Neural progenitor cell (in vitro differentiated cells): ENCODE measurements at regions not wholly inside any gene's neighbourhood (a gene's known extent, or its start where the extent isn't known, plus 50 kb on each side); places are given as distances from the start of the nearest gene placed in this dataset.

ENCODE experiments used
- DNase-seq: peaks from one replicate; pipeline ENCODE4 v3.0.0-alpha.2; 2016; ENCODE audit warnings: low spot score
- H2AFZ ChIP-seq: fragments of 200-600 bp; sonication (generic); replicated peaks from 2 replicates; pipeline ENCODE4 v1.6.1; 2016; ENCODE audit warnings: antibody characterized with exemption
- H3F3A ChIP-seq: fragments of 200-600 bp; sonication (generic); 2 replicates; pipeline ENCODE4 v1.6.1; 2016; ENCODE audit warnings: antibody characterized with exemption, low read depth
- H3K27ac ChIP-seq: fragments of 200-600 bp; sonication (generic); 2 replicates; pipeline ENCODE4 v1.5.1; 2016; ENCODE audit warnings: mild to moderate bottlenecking
- H3K27me3 ChIP-seq: fragments of 200-600 bp; sonication (generic); 2 replicates; pipeline ENCODE4 v1.6.1; 2016; ENCODE audit warnings: mild to moderate bottlenecking, moderate library complexity
- H3K36me3 ChIP-seq: fragments of 200-600 bp; sonication (generic); 2 replicates; pipeline ENCODE4 v1.5.1; 2016
- H3K4me1 ChIP-seq: fragments of 200-600 bp; sonication (generic); 2 replicates; pipeline ENCODE4 v1.6.1; 2016; ENCODE audit warnings: mixed run types
- H3K4me2 ChIP-seq: fragments of 200-600 bp; sonication (generic); 2 replicates; pipeline ENCODE4 v1.6.1; 2016
- H3K4me3 ChIP-seq: fragments of 200-600 bp; sonication (generic); 2 replicates; pipeline ENCODE4 v1.5.1; 2016
- H3K79me2 ChIP-seq: fragments of 200-600 bp; sonication (generic); 2 replicates; pipeline ENCODE4 v1.6.1; 2016; ENCODE audit warnings: low read depth
- H3K9ac ChIP-seq: fragments of 200-600 bp; sonication (generic); 2 replicates; pipeline ENCODE4 v1.6.1; 2016
- H3K9me3 ChIP-seq: fragments of 200-600 bp; sonication (generic); 2 replicates; pipeline ENCODE4 v1.5.1; 2016; ENCODE audit warnings: low read depth
- H4K20me1 ChIP-seq: fragments of 200-600 bp; sonication (generic); 2 replicates; pipeline ENCODE4 v1.6.1; 2016; ENCODE audit warnings: low read depth
- H3K27ac Mint-ChIP-seq: 3 replicates; pipeline ENCODE4 v1.8.0; 2021; ENCODE audit warnings: mixed read lengths
- H3K27me3 Mint-ChIP-seq: 2 replicates; pipeline ENCODE4 v1.8.0; 2022; ENCODE audit warnings: low read depth, mild to moderate bottlenecking, inconsistent platforms, moderate library complexity, mixed read lengths; ENCODE audit not compliant: insufficient read depth
- H3K36me3 Mint-ChIP-seq: 3 replicates; pipeline ENCODE4 v1.8.0; 2021; ENCODE audit warnings: mixed read lengths
- H3K4me1 Mint-ChIP-seq: 3 replicates; pipeline ENCODE4 v1.8.0; 2021; ENCODE audit warnings: mixed read lengths
- H3K4me3 Mint-ChIP-seq: 3 replicates; pipeline ENCODE4 v1.8.0; 2021; ENCODE audit warnings: mild to moderate bottlenecking, moderate library complexity, mixed read lengths
- H3K9me3 Mint-ChIP-seq: 3 replicates; pipeline ENCODE4 v1.8.0; 2020; ENCODE audit warnings: mixed read lengths
- EZH2 ChIP-seq: fragments of 200-600 bp; sonication (generic); IDR thresholded peaks from 2 replicates; pipeline ENCODE4 v1.6.1; 2017; ENCODE audit warnings: antibody characterized with exemption, mild to moderate bottlenecking, moderate library complexity
- EZH2phosphoT487 ChIP-seq: fragments of 200-600 bp; sonication (generic); IDR thresholded peaks from 2 replicates; pipeline ENCODE4 v1.6.1; 2017; ENCODE audit warnings: antibody characterized with exemption
- TF ChIP-seq, protein P1 (sequence below): fragments of 200-600 bp; sonication (generic); IDR thresholded peaks from 2 replicates; pipeline ENCODE4 v1.5.1; 2017; ENCODE audit warnings: antibody characterized with exemption, mild to moderate bottlenecking

- no peaks in the 10 kb centered on the region for H3K9me3 Mint-ChIP-seq
- H3K9ac ChIP-seq: no peak overlapping the region
- no peaks in the 10 kb centered on the region for H3K9me3 ChIP-seq
- H3K36me3 ChIP-seq: no peaks in the 10 kb centered on the region
- no peaks in the 10 kb centered on the region for H3F3A ChIP-seq
- no peak overlapping the region for H3K4me3 ChIP-seq
- H3K4me3 Mint-ChIP-seq: no peak overlapping the region
- TF ChIP-seq EZH2phosphoT487: no peak
- TF ChIP-seq EZH2: no peak
- TF ChIP-seq, protein P1, sequence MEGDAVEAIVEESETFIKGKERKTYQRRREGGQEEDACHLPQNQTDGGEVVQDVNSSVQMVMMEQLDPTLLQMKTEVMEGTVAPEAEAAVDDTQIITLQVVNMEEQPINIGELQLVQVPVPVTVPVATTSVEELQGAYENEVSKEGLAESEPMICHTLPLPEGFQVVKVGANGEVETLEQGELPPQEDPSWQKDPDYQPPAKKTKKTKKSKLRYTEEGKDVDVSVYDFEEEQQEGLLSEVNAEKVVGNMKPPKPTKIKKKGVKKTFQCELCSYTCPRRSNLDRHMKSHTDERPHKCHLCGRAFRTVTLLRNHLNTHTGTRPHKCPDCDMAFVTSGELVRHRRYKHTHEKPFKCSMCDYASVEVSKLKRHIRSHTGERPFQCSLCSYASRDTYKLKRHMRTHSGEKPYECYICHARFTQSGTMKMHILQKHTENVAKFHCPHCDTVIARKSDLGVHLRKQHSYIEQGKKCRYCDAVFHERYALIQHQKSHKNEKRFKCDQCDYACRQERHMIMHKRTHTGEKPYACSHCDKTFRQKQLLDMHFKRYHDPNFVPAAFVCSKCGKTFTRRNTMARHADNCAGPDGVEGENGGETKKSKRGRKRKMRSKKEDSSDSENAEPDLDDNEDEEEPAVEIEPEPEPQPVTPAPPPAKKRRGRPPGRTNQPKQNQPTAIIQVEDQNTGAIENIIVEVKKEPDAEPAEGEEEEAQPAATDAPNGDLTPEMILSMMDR: peak; percentile 66
- H3K36me3 Mint-ChIP-seq: no peaks in the 10 kb centered on the region
- no peak overlapping the region for H2AFZ ChIP-seq
- no peaks in the 10 kb centered on the region for H3K4me1 ChIP-seq
- H3K27me3 ChIP-seq: no peaks in the 10 kb centered on the region
- no peaks in the 10 kb centered on the region for H4K20me1 ChIP-seq
- peaks cover 2% of the 10 kb centered on the region for H3K27me3 Mint-ChIP-seq
- H3K27ac Mint-ChIP-seq: no peak overlapping the region
- no peaks in the 10 kb centered on the region for H3K4me1 Mint-ChIP-seq
- no peak overlapping the region for H3K27ac ChIP-seq
- no peaks in the 10 kb centered on the region for H3K79me2 ChIP-seq
- no peak overlapping the region for H3K4me2 ChIP-seq
- DNase-seq: peak; percentile 28
Observed at GRCh38 chr7:132709971-132710567, 133.8 kb upstream of the PLXNA4 start.

- Histone ChIP-seq H3K9ac (no peak overlapping the region), H3K79me2 (no peaks in the 10 kb centered on the region), H3K27ac (no peak overlapping the region), H3K9me3 (no peaks in the 10 kb centered on the region), H3K4me3 (no peak overlapping the region), H3F3A (no peaks in the 10 kb centered on the region), H3K4me2 (no peak overlapping the region), H4K20me1 (no peaks in the 10 kb centered on the region), H2AFZ (no peak overlapping the region), H3K4me1 (no peaks in the 10 kb centered on the region), H3K27me3 (no peaks in the 10 kb centered on the region), H3K36me3 (no peaks in the 10 kb centered on the region)
- no peaks in the 10 kb centered on the region for H3K4me1 Mint-ChIP-seq
- DNase-seq: no peak
- H3K36me3 Mint-ChIP-seq: no peaks in the 10 kb centered on the region
- H3K9me3 Mint-ChIP-seq: no peaks in the 10 kb centered on the region
- peaks cover 4% of the 10 kb centered on the region for H3K27me3 Mint-ChIP-seq
- H3K27ac Mint-ChIP-seq: no peak overlapping the region
- no peak overlapping the region for H3K4me3 Mint-ChIP-seq
- TF ChIP-seq EZH2: no peak
- TF ChIP-seq EZH2phosphoT487: no peak
- TF ChIP-seq, protein P1: no peak
Observed at GRCh38 chr7:132708470-132708869, 132.2 kb upstream of the PLXNA4 start.

DNA sequence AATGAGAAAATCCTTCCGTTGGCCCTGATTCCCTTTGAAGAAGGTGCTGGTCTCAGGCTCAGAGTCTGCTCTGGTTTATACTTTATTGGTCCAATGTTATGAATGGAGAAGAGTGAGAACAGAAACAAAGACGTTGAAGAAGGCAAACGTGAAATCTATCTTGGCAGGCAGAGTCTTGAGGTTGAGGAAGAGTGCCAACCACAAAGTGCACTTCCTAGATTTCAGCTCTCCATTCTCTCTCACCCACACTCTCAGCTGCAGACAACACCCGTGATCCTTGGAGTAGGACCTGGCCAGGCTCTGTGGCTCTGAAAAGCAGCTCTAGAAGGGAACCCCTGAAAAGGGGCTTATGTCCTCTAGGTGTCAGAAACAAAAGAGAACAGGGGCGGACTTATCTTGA is 128.9 kb upstream of the PLXNA4 start:
- Mint-ChIP-seq H3K9me3 (no peaks in the 10 kb centered on the region), H3K4me3 (no peak overlapping the region)
- no peaks in the 10 kb centered on the region for H3K27me3 ChIP-seq

More for the DNA sequence above, 128.9 kb upstream of the PLXNA4 start:
- no peak overlapping the region for H3K4me2 ChIP-seq
- TF ChIP-seq, protein P1: no peak
- TF ChIP-seq EZH2phosphoT487 (no peak), EZH2 (no peak)
- H3K27ac ChIP-seq: no peak overlapping the region
- DNase-seq: no peak
- peaks cover 7% of the 10 kb centered on the region for H3K27me3 Mint-ChIP-seq
- H3K4me1 ChIP-seq: no peaks in the 10 kb centered on the region
- H3K27ac Mint-ChIP-seq: no peak overlapping the region
- peaks cover 9% of the 10 kb centered on the region for H3F3A ChIP-seq
- H3K4me3 ChIP-seq: no peak overlapping the region
- H4K20me1 ChIP-seq: no peaks in the 10 kb centered on the region
- H3K9me3 ChIP-seq: no peaks in the 10 kb centered on the region
- no peaks in the 10 kb centered on the region for H3K79me2 ChIP-seq
- no peaks in the 10 kb centered on the region for H3K36me3 Mint-ChIP-seq
- no peak overlapping the region for H3K9ac ChIP-seq
- no peak overlapping the region for H2AFZ ChIP-seq
- no peaks in the 10 kb centered on the region for H3K4me1 Mint-ChIP-seq
- H3K36me3 ChIP-seq: no peaks in the 10 kb centered on the region
